IMR-90 (cell line): ENCODE measurements at regions not wholly inside any gene's neighbourhood (a gene's known extent, or its start where the extent isn't known, plus 50 kb on each side); places are given as distances from the start of the nearest gene placed in this dataset.

Experiments used
- ATAC-seq: fragments of 200-7000 bp; cut with Tn5 transposase; 2 replicates; pipeline ENCODE4 v1.9.1; 2020; ENCODE audit warnings: low read depth, mild to moderate bottlenecking, moderate library complexity
- BruUV-seq: library from RNA; stranded (reverse); fragments of 400-500 nt; replicated peaks from 2 replicates; lab custom pipeline; 2021; lab: Mats Ljungman, UMichigan
- CTCF ChIA-PET: fragments of 300-600 bp; formaldehyde crosslinking; extraction: SDS; loops from one replicate; lab custom pipeline; 2021; ENCODE audit warnings: antibody characterized with exemption; lab: Yijun Ruan, JAX
- POLR2A ChIA-PET: fragments of 300-600 bp; sonication (Branson Sonifier 250); formaldehyde crosslinking; loops from one replicate; lab custom pipeline; 2022; ENCODE audit warnings: antibody characterized with exemption; ENCODE audit not compliant: unreplicated experiment; lab: Charles Lee
- DNase-seq: peaks from one replicate; pipeline ENCODE4 v3.0.0; 2013
- H2AFZ ChIP-seq: replicated peaks from 2 replicates; pipeline ENCODE3; 2013; ENCODE audit warnings: low read length, mild to moderate bottlenecking; ENCODE audit not compliant: poor library complexity
- H2AK5ac ChIP-seq: 2 replicates; pipeline ENCODE4 v1.6.1; 2013; ENCODE audit warnings: low read depth, low read length, inconsistent platforms
- H2AK9ac ChIP-seq: replicated peaks from 2 replicates; pipeline ENCODE3; 2013; ENCODE audit warnings: mild to moderate bottlenecking, low read depth, low read length, moderate library complexity; ENCODE audit not compliant: poor library complexity
- H2BK120ac ChIP-seq: 2 replicates; pipeline ENCODE4 v1.6.1; 2013; ENCODE audit warnings: low read depth, low read length, inconsistent platforms
- H2BK15ac ChIP-seq: 3 replicates; pipeline ENCODE4 v1.6.1; 2013; ENCODE audit warnings: low read depth, low read length, inconsistent platforms
- H2BK20ac ChIP-seq: 2 replicates; pipeline ENCODE4 v1.6.1; 2013; ENCODE audit warnings: low read depth, mild to moderate bottlenecking, inconsistent platforms, low read length, moderate library complexity
- H2BK5ac ChIP-seq: 2 replicates; pipeline ENCODE4 v1.6.1; 2013; ENCODE audit warnings: mild to moderate bottlenecking, low read depth, low read length, inconsistent platforms; ENCODE audit not compliant: poor library complexity, severe bottlenecking
- H3K14ac ChIP-seq: replicated peaks from 2 replicates; pipeline ENCODE4 v1.6.1; 2013; ENCODE audit warnings: low read depth, low read length, inconsistent platforms
- H3K18ac ChIP-seq: 2 replicates; pipeline ENCODE4 v1.6.1; 2013; ENCODE audit warnings: low read depth, low read length, control low read depth
- H3K23ac ChIP-seq: 2 replicates; pipeline ENCODE4 v1.6.1; 2013; ENCODE audit warnings: low read depth, low read length, inconsistent platforms
- H3K27ac ChIP-seq: 2 replicates; pipeline ENCODE4 v1.5.1; 2013; ENCODE audit warnings: mild to moderate bottlenecking, control low read depth, low read length; ENCODE audit not compliant: insufficient read depth
- H3K27me3 ChIP-seq: 2 replicates; pipeline ENCODE4 v1.6.1; 2013; ENCODE audit warnings: low read length; ENCODE audit not compliant: control insufficient read depth, insufficient read depth
- H3K36me3 ChIP-seq: 2 replicates; pipeline ENCODE4 v1.6.1; 2013; ENCODE audit warnings: low read length, mixed read lengths; ENCODE audit not compliant: control insufficient read depth, insufficient read depth
- H3K4ac ChIP-seq: 2 replicates; pipeline ENCODE4 v1.6.1; 2013; ENCODE audit warnings: low read depth, low read length, inconsistent platforms
- H3K4me1 ChIP-seq: 2 replicates; pipeline ENCODE4 v1.6.1; 2013; ENCODE audit warnings: low read length, mixed read lengths; ENCODE audit not compliant: control insufficient read depth, insufficient read depth
- H3K4me2 ChIP-seq: 2 replicates; pipeline ENCODE4 v1.6.1; 2013; ENCODE audit warnings: low read depth, mild to moderate bottlenecking, control low read depth, low read length, moderate library complexity
- H3K4me3 ChIP-seq: 2 replicates; pipeline ENCODE4 v1.5.1; 2013; ENCODE audit warnings: low read depth, mild to moderate bottlenecking, control low read depth, low read length, moderate library complexity; ENCODE audit not compliant: insufficient read depth
- H3K56ac ChIP-seq: 2 replicates; pipeline ENCODE4 v1.6.1; 2013; ENCODE audit warnings: low read length, inconsistent platforms; ENCODE audit not compliant: insufficient read depth; ENCODE audit errors: extremely low read depth
- H3K79me1 ChIP-seq, 2 experiments: 2 replicates each; pipeline ENCODE4 v1.6.1; 2013; ENCODE audit warnings: low read length in 2 of 2, inconsistent platforms in 1 of 2, low read depth in 1 of 2
- H3K9ac ChIP-seq: 2 replicates; pipeline ENCODE4 v1.6.1; 2013; ENCODE audit warnings: low read depth, low read length, control low read depth
- H3K9me1 ChIP-seq: 2 replicates; pipeline ENCODE4 v1.6.1; 2013; ENCODE audit warnings: low read length, inconsistent platforms; ENCODE audit not compliant: insufficient read depth
- H3K9me3 ChIP-seq: 2 replicates; pipeline ENCODE4 v1.6.1; 2013; ENCODE audit warnings: low read length; ENCODE audit not compliant: control insufficient read depth, insufficient read depth
- H4K20me1 ChIP-seq: 2 replicates; pipeline ENCODE4 v1.6.1; 2013; ENCODE audit warnings: low read length, inconsistent platforms; ENCODE audit not compliant: insufficient read depth
- H4K5ac ChIP-seq: 2 replicates; pipeline ENCODE4 v1.6.1; 2013; ENCODE audit warnings: mild to moderate bottlenecking, low read depth, low read length, control low read depth
- H4K8ac ChIP-seq, 2 experiments: 2 replicates each; pipeline ENCODE4 v1.6.1; 2013; ENCODE audit warnings: low read depth in 2 of 2, low read length in 2 of 2, control low read depth in 1 of 2, inconsistent platforms in 1 of 2
- H4K91ac ChIP-seq: 2 replicates; pipeline ENCODE4 v1.6.1; 2013; ENCODE audit warnings: low read depth, low read length, inconsistent platforms; ENCODE audit not compliant: insufficient read depth
- ELK1 ChIP-seq: fragments of 150-350 bp; IDR thresholded peaks from 2 replicates; pipeline ENCODE4 v1.6.1; 2016; ENCODE audit warnings: low read depth, mild to moderate bottlenecking, low read length, moderate library complexity, borderline replicate concordance
- WGBS, 2 experiments: methylation state at CpG; one replicate each; pipeline versions ENCODE4 v1.1.5 to v1.1.7; 2013; ENCODE audit warnings: missing lambda C conversion rate in 2 of 2; ENCODE audit not compliant: insufficient read length in 1 of 2; ENCODE audit errors: extremely low coverage in 2 of 2; 5-methylcytosine and 5-hydroxymethylcytosine counted together
- dilution Hi-C: fragments of 300-500 bp; cut with HindIII; formaldehyde crosslinking; loops from one replicate; pipeline ENCODE4 v1.14.3; 2018; ENCODE audit warnings: low sequenced_read_pairs; ENCODE audit not compliant: unreplicated experiment
- in situ Hi-C: fragments of 300-500 bp; cut with MboI; formaldehyde crosslinking; loops from 3 replicates; pipeline ENCODE4 v1.14.3; 2019; ENCODE audit warnings: low sequenced_read_pairs, inconsistent platforms, mixed read lengths
- intact Hi-C: fragments of 100-400 bp; cut with micrococcal nuclease; formaldehyde crosslinking; loops from 2 replicates; pipeline ENCODE4 v1.10.0; 2022

GRCh38 chr2:12607971-12608370 is 108.8 kb upstream of the TRIB2 start:
- Histone ChIP-seq H3K18ac (no peak overlapping the region), H3K9me3 (no peaks in the 10 kb centered on the region), H3K4me2 (no peak overlapping the region), H3K9ac (no peak overlapping the region), H3K9me1 (0 out of 2 replicates have a peak, but pooled peaks cover 3% of the 10 kb centered on the region), H3K27ac (no peak overlapping the region), H3K36me3 (no peaks in the 10 kb centered on the region), H2BK15ac (no peak overlapping the region), H4K91ac (no peak overlapping the region), H2BK20ac (no peak overlapping the region), H2AK9ac (no peak overlapping the region), H3K27me3 (no peaks in the 10 kb centered on the region), H2AFZ (no peak overlapping the region), H3K4me3 (no peak overlapping the region), H2BK5ac (no peak overlapping the region), H3K23ac (no peak overlapping the region), H2BK120ac (no peak overlapping the region), H4K8ac (no peak overlapping the region), H4K20me1 (no peaks in the 10 kb centered on the region), H3K79me1 (no peaks in the 10 kb centered on the region), H3K4me1 (peaks cover 6% of the 10 kb centered on the region), H3K14ac (no peak overlapping the region), H3K56ac (no peak overlapping the region), H2AK5ac (no peak overlapping the region), H3K4ac (no peak overlapping the region), H4K5ac (no peak overlapping the region)
- peak; percentile 46 for DNase-seq
- no CpG with 5 or more reads among the region's 3 CpGs for WGBS, 2 experiments
- CTCF ChIA-PET, result interaction anchor here (0.5 to 1.4 kb wide), 2 partner anchors 14 to 45 kb away, joined by 3 read pairs; no protein-coding TSS in a partner anchor
- intact Hi-C loops (loop anchor here (5.0 kb wide), 1 partner anchor 79 kb away; no protein-coding TSS in a partner anchor), in situ Hi-C loops (no loop called here), dilution Hi-C loops (no loop called here)
- no peak for TF ChIP-seq ELK1
- POLR2A ChIA-PET, result no interaction called here
- no TSS peak for BruUV-seq
- ATAC-seq, result no peak
